HUES6 (cell line): ENCODE measurements at regions not wholly inside any gene's neighbourhood (a gene's known extent, or its start where the extent isn't known, plus 50 kb on each side); places are given as distances from the start of the nearest gene placed in this dataset.

ENCODE experiments used
- H3K27ac ChIP-seq: 2 replicates; pipeline ENCODE4 v1.7.0; 2013; ENCODE audit warnings: low read depth, mild to moderate bottlenecking, low read length, inconsistent platforms
- H3K27me3 ChIP-seq: 2 replicates; pipeline ENCODE4 v1.6.1; 2013; ENCODE audit warnings: low read length; ENCODE audit not compliant: control insufficient read depth, insufficient read depth
- H3K36me3 ChIP-seq: 2 replicates; pipeline ENCODE4 v1.6.1; 2013; ENCODE audit warnings: low read length; ENCODE audit not compliant: control insufficient read depth, insufficient read depth
- H3K4me1 ChIP-seq: 2 replicates; pipeline ENCODE4 v1.6.1; 2013; ENCODE audit warnings: low read length; ENCODE audit not compliant: control insufficient read depth, insufficient read depth
- H3K4me3 ChIP-seq: 2 replicates; pipeline ENCODE4 v1.5.1; 2013; ENCODE audit warnings: low read depth, low read length
- H3K9ac ChIP-seq: one replicate; pipeline ENCODE4 v1.6.1; 2013; ENCODE audit warnings: mild to moderate bottlenecking, low read length
- H3K9me3 ChIP-seq: 2 replicates; pipeline ENCODE4 v1.6.1; 2013; ENCODE audit warnings: low read depth, low read length; ENCODE audit not compliant: control insufficient read depth, insufficient read depth

DNA sequence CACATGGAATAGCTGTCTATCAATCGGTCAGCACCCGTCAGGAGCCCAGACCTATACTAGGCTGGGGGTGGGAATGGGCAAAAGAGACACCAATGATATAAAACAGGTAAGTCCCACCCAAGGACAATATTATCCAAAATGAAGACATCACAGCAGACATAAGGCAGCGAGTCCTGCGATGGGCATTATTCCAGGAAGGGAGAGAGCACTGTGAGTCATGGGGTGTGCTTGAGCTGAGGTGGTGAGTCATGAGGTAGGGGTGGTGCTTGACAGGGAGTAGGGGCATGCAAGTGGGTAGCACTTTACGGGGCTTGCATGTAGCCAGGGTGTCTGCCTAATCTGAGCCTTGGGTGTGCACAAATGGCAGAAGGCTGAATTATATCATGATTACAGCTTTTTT, 605.0 kb upstream of the CADM1 start:
- H3K4me3 ChIP-seq, result no peak overlapping the region
- peaks cover 6% of the 10 kb centered on the region; the same call in 1 of the 2 replicates for H3K4me1 ChIP-seq
- peaks cover 8% of the 10 kb centered on the region for H3K9me3 ChIP-seq
- no peak overlapping the region for H3K27ac ChIP-seq
- H3K27me3 ChIP-seq, result peaks cover 73% of the 10 kb centered on the region
- H3K36me3 ChIP-seq, result 0 out of 2 replicates have a peak, but pooled peaks cover 5% of the 10 kb centered on the region
- H3K9ac ChIP-seq, result no peak overlapping the region

DNA sequence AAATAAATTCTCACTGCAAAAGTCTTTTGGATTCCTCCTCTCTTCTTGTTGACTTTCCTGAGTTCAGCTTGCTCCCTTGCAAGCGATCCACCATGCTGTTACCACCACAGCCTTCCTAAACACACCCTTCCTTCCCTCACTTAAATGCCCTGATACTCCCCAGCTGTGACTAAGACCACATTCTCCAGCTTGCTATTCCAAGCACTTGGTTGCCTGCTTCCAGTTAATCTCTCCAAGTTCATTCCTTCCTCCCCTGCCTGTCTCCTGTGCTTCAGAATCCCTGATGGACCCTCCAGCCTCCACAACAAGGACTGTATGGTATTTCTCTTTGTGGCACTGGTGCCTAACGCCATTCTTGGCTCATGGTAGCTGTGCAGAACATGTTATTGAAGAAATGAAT, 603.9 kb upstream of the CADM1 start:
- Histone ChIP-seq H3K36me3 (0 out of 2 replicates have a peak, but pooled peaks cover 2% of the 10 kb centered on the region), H3K9ac (no peak overlapping the region), H3K4me1 (peaks cover 6% of the 10 kb centered on the region; the same call in 1 of the 2 replicates), H3K27ac (no peak overlapping the region), H3K9me3 (peaks cover 3% of the 10 kb centered on the region), H3K4me3 (no peak overlapping the region), H3K27me3 (peaks cover 79% of the 10 kb centered on the region)

DNA sequence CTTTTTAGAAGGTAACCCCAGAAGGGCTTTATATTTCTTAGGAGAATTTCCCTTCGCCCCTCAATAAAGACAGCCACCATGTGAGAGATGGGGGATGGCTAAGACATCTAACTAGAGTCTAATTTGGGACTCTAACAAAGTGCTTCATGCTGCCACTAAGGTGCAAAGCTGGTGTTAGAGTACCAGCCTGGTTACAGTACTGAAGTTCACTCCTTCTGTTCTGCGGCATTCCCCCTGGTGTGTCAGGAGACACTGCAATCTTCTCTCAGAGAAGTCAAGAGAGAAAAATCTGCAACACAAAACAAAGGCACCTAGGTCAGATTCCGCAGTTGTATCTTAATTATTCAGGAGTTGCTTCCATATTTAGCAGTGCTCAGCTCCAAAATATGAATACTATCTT, 603.0 kb upstream of the CADM1 start:
- H3K36me3 ChIP-seq, result no peaks in the 10 kb centered on the region
- no peak overlapping the region for H3K9ac ChIP-seq
- no peak overlapping the region for H3K4me3 ChIP-seq
- no peak overlapping the region for H3K27ac ChIP-seq
- H3K27me3 ChIP-seq, result peaks cover 85% of the 10 kb centered on the region
- H3K4me1 ChIP-seq, result peaks cover 6% of the 10 kb centered on the region; the same call in 1 of the 2 replicates
- no peaks in the 10 kb centered on the region for H3K9me3 ChIP-seq

GRCh38 chr11:116104498-116105174, 600.4 kb upstream of the CADM1 start:
- H3K9ac ChIP-seq, result no peak overlapping the region
- no peak overlapping the region for H3K27ac ChIP-seq
- H3K9me3 ChIP-seq, result no peaks in the 10 kb centered on the region
- peaks cover 6% of the 10 kb centered on the region; the same call in 1 of the 2 replicates for H3K4me1 ChIP-seq
- H3K4me3 ChIP-seq, result no peak overlapping the region
- no peaks in the 10 kb centered on the region for H3K36me3 ChIP-seq
- peaks cover 77% of the 10 kb centered on the region for H3K27me3 ChIP-seq

GRCh38 chr11:116101902-116102301, 597.7 kb upstream of the CADM1 start:
- H3K36me3 ChIP-seq, result no peaks in the 10 kb centered on the region
- H3K4me1 ChIP-seq, result no peaks in the 10 kb centered on the region
- no peak overlapping the region for H3K9ac ChIP-seq
- peaks cover 70% of the 10 kb centered on the region for H3K27me3 ChIP-seq
- no peaks in the 10 kb centered on the region for H3K9me3 ChIP-seq
- H3K4me3 ChIP-seq, result no peak overlapping the region
- no peak overlapping the region for H3K27ac ChIP-seq

DNA sequence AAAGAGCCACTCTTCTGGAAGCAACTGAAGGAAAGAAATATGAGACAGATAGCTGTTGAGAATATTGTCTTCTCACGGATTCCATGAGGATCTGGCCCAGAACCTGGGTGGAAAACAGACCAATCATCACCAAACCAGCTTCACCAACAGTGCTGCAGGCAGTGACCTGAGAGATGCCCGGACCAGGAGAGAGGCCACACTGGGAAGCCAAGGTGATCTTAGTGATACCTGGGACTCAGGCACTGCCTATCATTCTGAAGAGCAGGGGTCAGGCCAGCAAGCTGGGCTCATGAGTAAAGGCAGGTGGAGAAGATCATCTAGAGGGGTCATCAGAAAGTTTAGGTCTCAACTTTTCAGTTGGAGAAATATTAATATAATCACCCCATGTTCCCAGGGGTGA, 595.8 kb upstream of the CADM1 start:
- H3K27me3 ChIP-seq, result peaks cover 53% of the 10 kb centered on the region
- H3K9me3 ChIP-seq, result no peaks in the 10 kb centered on the region
- H3K4me1 ChIP-seq, result no peaks in the 10 kb centered on the region
- H3K27ac ChIP-seq, result no peak overlapping the region
- H3K36me3 ChIP-seq, result no peaks in the 10 kb centered on the region
- H3K4me3 ChIP-seq, result no peak overlapping the region
- H3K9ac ChIP-seq, result no peak overlapping the region

DNA sequence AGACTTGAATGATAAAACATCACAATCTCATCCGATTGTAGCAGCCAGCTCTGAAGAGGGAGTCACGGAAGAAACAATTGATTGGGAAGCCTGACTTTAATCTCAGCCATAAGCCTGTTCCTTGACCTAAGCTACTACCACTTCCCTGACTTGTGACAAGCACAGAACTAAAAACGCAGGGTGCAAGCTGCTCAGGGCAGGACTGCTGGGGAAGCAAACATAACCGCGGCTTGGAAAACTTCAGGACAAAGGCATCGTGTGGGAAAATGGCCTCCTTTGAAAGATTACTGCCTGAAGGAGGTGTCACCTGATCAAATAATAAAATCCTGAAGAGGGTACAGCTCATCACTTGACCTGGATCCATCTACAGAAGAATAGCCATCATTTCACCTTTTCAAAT, 595.3 kb upstream of the CADM1 start:
- Histone ChIP-seq H3K4me3 (no peak overlapping the region), H3K4me1 (no peaks in the 10 kb centered on the region), H3K9ac (no peak overlapping the region), H3K27me3 (peaks cover 48% of the 10 kb centered on the region), H3K9me3 (no peaks in the 10 kb centered on the region), H3K27ac (no peak overlapping the region), H3K36me3 (no peaks in the 10 kb centered on the region)

DNA sequence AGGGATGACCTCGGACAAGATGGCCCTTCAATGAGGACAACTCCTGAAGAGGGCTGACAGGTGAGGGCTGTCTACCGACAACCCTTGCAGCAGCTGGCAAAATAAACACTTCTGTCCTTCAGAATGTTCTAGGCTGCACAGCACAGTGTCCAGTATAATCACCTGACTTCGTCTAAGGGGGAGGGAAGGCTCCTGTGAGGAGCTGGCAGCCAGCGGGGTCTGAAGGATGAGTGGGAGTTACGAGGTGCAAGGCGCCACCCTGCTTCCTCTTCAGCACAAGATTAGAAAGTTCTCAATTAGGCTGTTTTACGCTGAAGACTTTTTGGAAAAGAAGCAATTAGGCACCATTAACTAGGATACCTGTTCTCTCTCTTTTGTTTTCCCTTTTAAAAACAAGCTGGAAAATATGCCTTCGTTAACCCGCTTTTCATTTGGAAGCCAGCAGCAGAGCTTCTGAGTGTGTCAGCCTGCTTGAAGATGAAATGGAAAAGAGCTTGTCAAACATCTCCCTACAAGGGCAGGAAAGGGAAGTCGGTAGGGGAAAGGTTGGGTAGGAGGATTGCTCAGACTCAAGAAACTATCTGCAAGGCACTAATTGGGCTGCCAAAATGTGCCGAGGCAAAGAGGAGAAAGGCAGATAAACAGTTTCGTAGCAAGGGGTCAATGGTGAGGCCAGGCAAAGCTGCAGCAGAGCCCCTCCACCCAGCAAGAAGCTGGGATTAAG, 592.2 kb upstream of the CADM1 start:
- Histone ChIP-seq H3K4me3 (no peak overlapping the region), H3K36me3 (no peaks in the 10 kb centered on the region), H3K9me3 (no peaks in the 10 kb centered on the region), H3K4me1 (peaks cover 10% of the 10 kb centered on the region; the same call in 1 of the 2 replicates), H3K27me3 (peaks cover 33% of the 10 kb centered on the region), H3K9ac (no peak overlapping the region), H3K27ac (no peak overlapping the region)

DNA sequence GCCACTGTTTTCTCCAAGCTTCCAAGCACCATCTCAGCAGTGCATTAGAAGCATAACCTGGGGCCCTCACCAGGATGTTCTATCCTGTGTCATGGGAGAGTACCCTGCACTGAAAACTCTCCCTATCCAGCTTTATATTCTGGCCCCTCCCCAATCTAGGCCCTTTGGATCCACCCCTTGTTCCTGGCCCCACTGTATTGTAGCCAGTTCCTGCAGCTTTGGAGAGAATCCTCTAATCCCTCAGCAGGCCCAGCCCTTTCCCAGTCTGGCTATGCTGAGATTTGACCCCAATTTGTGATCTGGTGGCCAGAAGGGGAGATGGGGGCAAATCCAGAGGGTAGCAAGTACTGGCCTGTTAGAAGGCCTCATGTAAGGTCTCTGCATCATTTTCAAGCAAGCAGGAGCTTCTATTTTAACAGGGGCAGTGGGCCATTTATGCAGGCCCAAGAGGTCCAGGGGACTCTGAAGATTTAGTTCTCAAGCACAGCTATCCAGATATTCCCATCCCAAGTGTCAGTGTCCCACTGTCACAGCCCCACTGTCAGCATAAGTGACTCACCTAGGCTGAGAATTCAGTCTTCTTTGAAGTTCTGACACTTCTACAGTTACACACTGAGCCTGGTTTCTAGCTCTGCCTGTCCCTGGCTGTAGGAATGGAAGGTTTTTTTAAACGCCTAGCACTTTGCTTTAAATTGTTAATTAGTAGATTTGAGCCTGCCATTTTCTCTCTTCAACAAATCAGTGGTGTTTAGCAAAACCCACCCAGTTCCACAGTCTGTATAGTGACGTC, 589.5 kb upstream of the CADM1 start:
- H3K4me3 ChIP-seq, result no peak overlapping the region
- H3K9me3 ChIP-seq, result no peaks in the 10 kb centered on the region
- H3K9ac ChIP-seq, result no peak overlapping the region
- H3K27ac ChIP-seq, result no peak overlapping the region
- H3K36me3 ChIP-seq, result no peaks in the 10 kb centered on the region
- H3K4me1 ChIP-seq, result peaks cover 10% of the 10 kb centered on the region; the same call in 1 of the 2 replicates
- peaks cover 18% of the 10 kb centered on the region; the same call in 1 of the 2 replicates for H3K27me3 ChIP-seq

GRCh38 chr11:116093065-116093464, 588.9 kb upstream of the CADM1 start:
- Histone ChIP-seq H3K9me3 (no peaks in the 10 kb centered on the region), H3K4me3 (no peak overlapping the region), H3K27ac (no peak overlapping the region)

GRCh38 chr11:116086426-116086825, 582.2 kb upstream of the CADM1 start:
- Histone ChIP-seq H3K36me3 (no peaks in the 10 kb centered on the region), H3K27ac (no peak overlapping the region), H3K9ac (no peak overlapping the region), H3K9me3 (no peaks in the 10 kb centered on the region), H3K4me3 (no peak overlapping the region), H3K4me1 (peaks cover 15% of the 10 kb centered on the region), H3K27me3 (no peaks in the 10 kb centered on the region)

More at GRCh38 chr11:116093065-116093464, 588.9 kb upstream of the CADM1 start:
- no peak overlapping the region for H3K9ac ChIP-seq
- H3K4me1 ChIP-seq, result peaks cover 10% of the 10 kb centered on the region; the same call in 1 of the 2 replicates
- H3K27me3 ChIP-seq, result peaks cover 13% of the 10 kb centered on the region; the same call in 1 of the 2 replicates
- no peaks in the 10 kb centered on the region for H3K36me3 ChIP-seq
